Activated CD8-positive, alpha-beta memory T cell treated with anti-CD3 and anti-CD28 coated beads for 48 hours (primary cell): ENCODE measurements at regions not wholly inside any gene's neighbourhood (a gene's known extent, or its start where the extent isn't known, plus 50 kb on each side); places are given as distances from the start of the nearest gene placed in this dataset.
"Not testable (repeated sequence)": the region's sequence is repeated elsewhere in the genome, so short reads cannot be mapped to it uniquely, and the experiment has no call there.

Source experiments
- DNase-seq, 3 experiments: peaks; one replicate each; pipeline ENCODE4 v3.0.0-alpha.2; 2020; ENCODE audit warnings: low read depth in 2 of 3, low spot score in 2 of 3

DNA sequence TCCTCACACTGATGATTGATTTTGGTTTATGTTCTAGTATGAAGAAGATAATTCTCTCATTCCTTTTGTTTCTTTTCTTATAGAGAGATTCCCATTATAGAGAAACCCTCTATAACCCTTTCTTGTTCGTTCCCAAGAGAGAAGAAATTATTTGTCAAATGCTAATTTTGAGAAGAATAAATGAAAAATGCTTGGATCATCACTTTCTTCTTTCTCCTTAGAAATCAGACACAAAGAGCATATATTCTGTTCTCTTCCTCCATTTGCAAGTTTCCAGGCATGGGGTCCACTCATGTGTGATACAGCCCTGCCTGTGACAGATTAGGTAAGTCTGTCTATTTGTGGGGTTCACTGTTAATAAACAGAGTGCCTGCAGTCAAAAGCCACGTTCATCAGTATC lies 222.6 kb upstream of the NECTIN3 start:
- no peak for DNase-seq

DNA sequence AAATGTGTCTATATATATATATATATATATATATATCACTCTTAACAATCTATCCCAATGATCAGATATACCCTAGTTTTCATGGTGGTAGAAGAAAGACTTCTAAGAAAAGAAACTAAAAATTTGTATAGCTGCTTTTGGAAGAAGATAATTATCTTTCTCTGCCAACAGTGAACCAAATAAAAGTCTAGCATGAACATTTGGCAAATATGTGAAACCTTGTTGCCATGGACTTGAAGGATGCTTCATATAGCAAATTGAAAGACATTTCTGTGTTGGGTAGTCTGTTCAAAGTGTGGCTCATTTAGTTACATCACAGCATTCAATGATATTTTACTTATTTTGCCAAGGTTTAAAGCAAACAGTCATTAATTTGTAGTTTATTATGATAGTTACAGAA lies 219.9 kb upstream of the NECTIN3 start:
- no peak for DNase-seq

GRCh38 chr3:110855207-110855606 lies 216.4 kb upstream of the NECTIN3 start:
- DNase-seq: no peak

DNA sequence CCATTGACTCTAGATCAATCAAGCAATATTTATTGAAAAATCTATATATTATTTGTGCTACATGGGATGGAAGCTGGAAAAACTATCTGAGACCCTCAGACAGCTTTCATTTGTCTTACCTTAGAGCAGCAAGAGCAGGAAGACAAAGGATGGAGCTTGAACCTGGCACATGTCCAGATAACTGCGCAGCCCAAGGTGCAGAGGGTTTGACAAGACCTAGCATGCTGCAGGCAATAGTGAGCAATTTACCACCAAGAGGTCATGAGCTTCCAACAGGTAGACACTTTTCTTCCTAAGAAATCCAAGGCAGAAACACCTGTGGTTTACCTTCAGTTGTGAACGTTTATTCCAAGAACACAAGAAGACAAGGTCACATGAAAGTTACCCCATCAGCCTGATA lies 214.7 kb upstream of the NECTIN3 start:
- no peak for DNase-seq

DNA sequence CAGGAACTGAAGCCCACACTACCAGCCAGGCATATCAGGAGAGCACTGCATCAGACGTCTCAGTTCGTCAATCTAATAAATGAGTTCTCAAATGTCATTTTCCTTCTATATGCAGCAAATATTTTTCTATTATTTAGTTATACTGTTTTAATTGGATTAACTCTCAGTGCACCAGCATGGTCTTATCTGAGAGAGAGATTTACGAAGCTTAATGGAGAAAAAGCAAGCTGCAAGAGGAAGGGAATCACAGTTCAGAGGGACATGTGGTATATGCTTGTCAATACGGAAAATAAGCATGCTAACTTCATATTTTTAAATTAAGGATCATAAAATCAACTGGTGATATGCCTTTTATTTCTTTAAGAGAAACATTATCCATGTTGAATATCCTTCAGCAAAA lies 213.1 kb upstream of the NECTIN3 start:
- no peak for DNase-seq

DNA sequence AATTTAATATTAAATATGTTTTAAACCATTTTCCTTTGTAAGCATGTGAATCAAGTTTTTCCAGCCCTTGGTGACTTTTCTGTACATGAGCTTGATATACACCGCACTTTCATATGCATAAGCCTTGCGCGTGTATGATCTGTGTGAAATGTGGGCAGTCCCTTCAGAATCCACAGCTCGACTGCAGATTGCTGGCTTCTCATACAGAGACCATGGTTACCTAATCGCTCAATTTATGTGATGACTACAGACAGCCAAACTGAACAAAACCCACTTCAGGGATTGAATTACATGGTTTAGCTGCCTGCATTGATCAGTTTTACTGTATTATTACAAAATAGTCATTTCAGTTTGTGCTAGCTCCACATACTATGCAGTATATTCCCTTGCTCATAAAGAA lies 212.3 kb upstream of the NECTIN3 start:
- no peak for DNase-seq

- DNase-seq: no peak
Measured at GRCh38 chr3:110859993-110860392, 211.6 kb upstream of the NECTIN3 start.

GRCh38 chr3:110865934-110866333 lies 205.7 kb upstream of the NECTIN3 start:
- DNase-seq: no peak

- no peak for DNase-seq
Measured at GRCh38 chr3:110868106-110868505, 203.5 kb upstream of the NECTIN3 start.

- no peak for DNase-seq
Measured at GRCh38 chr3:110869736-110870135, 201.9 kb upstream of the NECTIN3 start.

DNA sequence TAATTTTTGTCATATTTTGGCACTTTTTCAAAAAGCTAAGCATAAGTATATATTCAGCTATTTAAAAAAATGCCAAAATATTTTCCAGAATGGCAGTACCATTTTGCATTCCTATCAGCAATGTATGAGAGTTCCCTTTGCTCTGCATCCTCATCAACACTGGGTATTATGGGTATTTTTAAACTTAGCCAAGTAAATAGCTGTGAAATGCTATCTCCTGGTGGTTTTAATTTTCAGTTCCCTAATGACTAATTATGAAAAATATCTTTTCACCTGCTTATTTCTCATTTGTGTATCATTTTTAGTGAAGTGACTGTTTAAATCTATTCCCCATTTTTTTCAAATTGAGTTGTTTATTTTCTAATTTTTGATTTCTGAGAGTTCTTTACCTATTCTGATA lies 199.7 kb upstream of the NECTIN3 start:
- no peak for DNase-seq

GRCh38 chr3:110878692-110879091 lies 192.9 kb upstream of the NECTIN3 start:
- no peak for DNase-seq

- DNase-seq: no peak
Measured at GRCh38 chr3:110881069-110881468, 190.5 kb upstream of the NECTIN3 start.

DNA sequence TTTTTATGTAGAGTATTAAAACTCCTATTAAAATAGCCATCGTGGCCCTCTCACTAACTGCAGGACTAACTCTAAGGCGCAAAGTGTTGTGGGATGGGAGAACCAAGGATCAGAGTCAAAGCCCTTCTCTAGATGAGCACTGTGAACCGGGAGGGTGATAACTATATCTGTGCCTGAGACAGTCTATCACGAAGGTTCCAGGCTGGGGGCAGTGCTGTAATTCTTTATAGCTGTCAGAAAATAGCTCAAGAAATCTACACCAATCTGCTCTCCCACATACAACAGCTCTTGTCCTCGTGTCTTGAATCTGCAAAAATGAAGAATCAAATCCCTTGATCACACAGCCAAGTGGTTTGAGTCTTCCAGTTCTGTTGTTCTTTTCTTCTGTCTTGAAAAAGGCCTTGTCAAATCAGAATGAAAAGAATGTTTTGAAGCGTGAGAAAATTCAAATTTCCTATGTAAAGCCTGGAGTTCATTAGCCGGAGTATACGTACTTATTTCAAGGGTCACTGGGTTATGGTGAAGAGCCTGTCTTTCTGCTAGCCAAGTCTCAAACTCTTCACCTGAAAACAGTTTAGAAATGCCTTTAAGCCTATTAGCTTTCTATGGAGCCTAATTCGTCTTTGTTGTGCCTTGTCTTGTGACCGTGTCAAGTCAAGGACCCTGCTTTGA lies 185.3 kb upstream of the NECTIN3 start:
- DNase-seq: no peak

DNA sequence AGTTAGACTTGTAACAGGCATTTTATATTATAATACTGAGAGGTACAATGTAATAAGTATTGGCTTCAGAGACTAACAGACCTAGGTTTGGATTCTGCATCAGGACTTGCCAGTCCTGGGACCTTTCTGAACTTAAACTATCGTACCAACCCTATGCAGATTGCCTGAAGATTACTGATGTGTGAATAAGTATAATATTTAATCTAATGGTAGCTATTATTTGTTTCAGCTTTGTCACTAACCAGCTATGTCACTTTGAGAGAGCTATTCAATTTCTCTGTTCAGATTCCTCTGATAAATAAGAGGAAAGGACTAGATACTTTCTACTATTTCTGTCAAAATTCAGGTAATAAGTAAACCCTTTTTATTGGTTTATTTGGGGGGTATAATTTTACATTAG lies 184.4 kb upstream of the NECTIN3 start:
- no peak for DNase-seq

DNA sequence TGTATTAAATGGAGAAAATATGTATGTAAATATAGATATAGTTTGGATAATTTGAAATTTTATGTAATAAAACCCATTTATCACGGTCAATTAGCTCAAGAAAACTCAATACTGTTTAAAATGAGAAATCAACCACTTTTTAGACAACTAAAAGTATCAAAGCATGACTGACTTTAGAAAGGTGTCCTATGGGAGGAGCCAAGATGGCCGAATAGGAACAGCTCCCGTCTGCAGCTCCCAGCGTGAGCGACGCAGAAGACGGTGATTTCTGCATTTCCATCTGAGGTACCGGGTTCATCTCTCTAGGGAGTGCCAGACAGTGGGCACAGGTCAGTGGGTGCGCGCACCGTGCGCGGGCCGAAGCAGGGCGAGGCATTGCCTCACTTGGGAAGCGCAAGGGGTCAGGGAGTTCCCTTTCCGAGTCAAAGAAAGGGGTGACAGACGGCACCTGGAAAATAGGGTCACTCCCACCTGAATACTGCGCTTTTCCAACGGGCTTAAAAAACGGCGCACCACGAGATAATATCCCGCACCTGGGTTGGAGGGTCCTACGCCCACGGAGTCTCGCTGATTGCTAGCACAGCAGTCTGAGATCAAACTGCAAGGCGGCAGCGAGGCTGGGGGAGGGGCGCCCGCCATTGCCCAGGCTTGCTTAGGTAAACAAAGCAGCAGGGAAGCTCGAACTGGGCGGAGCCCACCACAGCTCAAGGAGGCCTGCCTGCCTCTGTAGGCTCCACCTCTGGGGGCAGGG lies 182.8 kb upstream of the NECTIN3 start:
- DNase-seq: not testable (repeated sequence)

DNA sequence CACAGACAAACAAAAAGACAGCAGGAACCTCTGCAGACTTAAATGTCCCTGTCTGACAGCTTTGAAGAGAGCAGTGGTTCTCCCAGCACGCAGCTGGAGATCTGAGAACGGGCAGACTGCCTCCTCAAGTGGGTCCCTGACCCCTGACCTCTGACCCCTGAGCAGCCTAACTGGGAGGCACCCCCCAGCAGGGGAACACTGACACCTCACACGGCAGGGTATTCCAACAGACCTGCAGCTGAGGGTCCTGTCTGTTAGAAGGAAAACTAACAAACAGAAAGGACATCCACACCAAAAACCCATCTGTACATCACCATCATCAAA lies 182.3 kb upstream of the NECTIN3 start:
- not testable (repeated sequence) for DNase-seq

- no peak for DNase-seq
Measured at GRCh38 chr3:110894574-110894973, 177.0 kb upstream of the NECTIN3 start.

DNA sequence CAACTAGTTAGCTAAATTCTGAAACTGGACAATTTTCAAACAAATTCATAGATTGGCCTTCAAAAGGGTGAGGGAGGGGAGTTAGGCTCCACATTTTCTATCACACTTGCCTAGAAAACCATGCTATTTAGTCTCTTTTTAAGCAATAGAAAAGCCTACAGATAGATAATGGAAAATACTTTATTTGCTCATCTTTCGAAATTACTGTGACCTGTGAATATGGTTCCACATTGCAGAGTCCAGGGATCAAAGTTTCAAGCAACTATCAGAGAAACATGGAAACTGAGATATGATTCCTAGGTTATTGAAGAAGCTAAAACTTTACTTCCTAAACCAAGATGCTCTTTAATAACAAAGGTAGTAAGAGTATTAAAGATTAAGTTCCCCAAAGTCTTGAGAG lies 176.6 kb upstream of the NECTIN3 start:
- DNase-seq: no peak

- no peak for DNase-seq
Measured at GRCh38 chr3:110897046-110897445, 174.6 kb upstream of the NECTIN3 start.

DNA sequence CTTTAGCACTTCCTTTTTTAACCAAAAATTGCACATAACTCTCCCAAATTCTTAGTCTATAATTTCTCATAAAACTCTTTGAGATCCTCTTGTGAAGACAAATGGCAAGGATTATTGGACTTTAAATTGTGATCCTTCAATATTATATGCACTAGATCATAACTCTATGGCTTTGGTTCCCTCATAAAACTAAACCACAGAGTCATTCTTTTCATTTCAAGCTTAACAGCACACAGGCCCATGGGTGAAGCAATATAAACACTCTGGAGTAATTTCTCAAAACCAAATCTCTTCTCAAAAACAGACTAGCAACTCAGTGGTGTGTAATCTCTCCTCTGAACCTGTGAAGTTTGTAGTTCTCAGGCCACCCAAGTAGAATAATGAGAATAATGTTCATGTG lies 171.0 kb upstream of the NECTIN3 start:
- no peak for DNase-seq

GRCh38 chr3:110901536-110901935 lies 170.1 kb upstream of the NECTIN3 start:
- no peak for DNase-seq

- no peak for DNase-seq
Measured at GRCh38 chr3:110902453-110903085, 169.0 kb upstream of the NECTIN3 start.
